Left colon (tissue), 2 donors: ENCODE measurements at regions not wholly inside any gene's neighbourhood (a gene's known extent, or its start where the extent isn't known, plus 50 kb on each side); places are given as distances from the start of the nearest gene placed in this dataset.
A peak's percentile ranks its signal among the peaks of the same experiment; 100 is the strongest.

Experiments used
- ATAC-seq: fragments of 200-7000 bp; cut with Tn5 transposase; one replicate; pipeline ENCODE4 v1.9.1; 2020; ENCODE audit warnings: mild to moderate bottlenecking, moderate library complexity
- DNase-seq, 2 donors: peaks; one replicate each; pipeline ENCODE4 v3.0.0-alpha.2; 2020
- intact Hi-C, 2 donors: fragments of 100-400 bp; cut with DNase I in 1 of 2; cut with micrococcal nuclease in 1 of 2; formaldehyde crosslinking; loops; one replicate each; pipeline versions ENCODE4 v1.11.2 to v1.14.0; 2022; cut with DNase I, micrococcal nuclease
- donor health status: DM: no; HTN: no; CAD: no.
- donor health status: DM: yes; HTN: yes; CAD: no.

DNA sequence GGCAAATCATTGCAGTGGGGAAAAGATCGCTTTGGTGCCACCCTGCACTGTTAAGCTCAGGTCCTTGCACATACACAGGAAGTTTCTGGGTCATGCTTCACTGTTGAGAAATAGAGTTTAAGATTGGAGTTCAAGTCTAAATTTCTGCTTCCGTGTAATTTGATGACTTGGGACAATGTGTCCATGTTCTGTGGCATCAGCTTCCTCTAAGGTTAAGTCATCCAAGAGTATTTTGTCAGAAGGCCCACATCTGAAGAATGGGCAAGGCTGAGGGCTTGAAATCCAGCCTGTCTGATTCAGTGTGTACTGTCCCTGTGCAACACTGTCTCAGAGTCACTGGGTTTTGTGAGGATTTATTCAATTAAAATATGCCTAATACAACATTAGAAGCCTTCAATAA, 880.7 kb downstream of the SUCLG1 start:
- no peak for ATAC-seq
- intact Hi-C loops, result no loop called here

GRCh38 chr2:83574614-83575013, 884.5 kb downstream of the SUCLG1 start:
- intact Hi-C loops, result no loop called here
- DNase-seq (no peak), ATAC-seq (no peak)

More for the DNA sequence above, 880.7 kb downstream of the SUCLG1 start:
- DNase-seq, result no peak

GRCh38 chr2:83573060-83573459, 886.0 kb downstream of the SUCLG1 start:
- no peak for ATAC-seq
- DNase-seq, result no peak
- intact Hi-C loops, result no loop called here

DNA sequence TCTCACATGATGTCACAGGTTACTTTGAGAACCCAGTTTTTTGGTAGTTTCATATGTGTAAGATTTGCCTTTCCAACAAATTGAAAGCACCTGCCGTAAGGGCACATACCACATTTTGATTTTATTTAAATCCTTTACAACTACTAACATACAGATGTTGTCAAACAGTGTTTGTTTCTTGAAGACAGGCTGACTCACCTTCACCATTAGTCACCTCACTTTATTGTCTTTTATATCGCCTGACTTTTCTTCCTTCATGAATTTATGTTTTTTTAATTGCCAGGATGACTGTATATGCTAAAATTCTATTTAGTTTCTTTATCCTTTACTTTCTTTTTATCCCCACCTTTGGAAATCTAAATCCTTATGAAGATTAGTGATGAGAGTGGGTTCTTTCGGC, 886.7 kb downstream of the SUCLG1 start:
- ATAC-seq, result no peak
- intact Hi-C loops, result no loop called here
- DNase-seq, result no peak

- ATAC-seq, result no peak
- intact Hi-C loops, result no loop called here
Measured at GRCh38 chr2:83567551-83567950, 891.5 kb downstream of the SUCLG1 start.

GRCh38 chr2:83565626-83566025, 893.5 kb downstream of the SUCLG1 start:
- intact Hi-C loops, result no loop called here
- no peak for DNase-seq
- no peak for ATAC-seq

More at GRCh38 chr2:83567551-83567950, 891.5 kb downstream of the SUCLG1 start:
- no peak for DNase-seq

DNA sequence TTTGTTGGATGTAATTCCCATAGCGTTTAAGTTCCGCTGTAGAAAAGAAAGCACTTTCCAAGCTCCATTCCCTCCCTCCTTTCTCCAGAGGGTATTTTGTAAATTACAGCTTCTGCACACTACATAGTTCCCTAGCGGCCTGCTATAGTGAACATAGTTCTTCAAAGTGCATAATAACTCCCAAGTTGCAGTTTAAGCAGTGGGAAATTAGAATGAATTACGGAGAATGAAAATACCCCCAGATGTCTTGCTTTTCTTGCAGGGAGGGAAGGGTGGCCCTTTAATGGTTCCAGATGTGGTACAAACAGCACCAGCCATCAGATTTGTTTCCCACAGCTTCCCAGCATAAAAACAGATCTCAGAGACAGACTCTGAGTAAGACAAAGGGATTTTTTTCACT, 893.9 kb downstream of the SUCLG1 start:
- intact Hi-C loops, result no loop called here
- DNase-seq, result no peak
- ATAC-seq, result no peak

- intact Hi-C loops, result no loop called here
- ATAC-seq, result no peak
- DNase-seq, result no peak
Measured at GRCh38 chr2:83561592-83561991, 897.5 kb downstream of the SUCLG1 start.

DNA sequence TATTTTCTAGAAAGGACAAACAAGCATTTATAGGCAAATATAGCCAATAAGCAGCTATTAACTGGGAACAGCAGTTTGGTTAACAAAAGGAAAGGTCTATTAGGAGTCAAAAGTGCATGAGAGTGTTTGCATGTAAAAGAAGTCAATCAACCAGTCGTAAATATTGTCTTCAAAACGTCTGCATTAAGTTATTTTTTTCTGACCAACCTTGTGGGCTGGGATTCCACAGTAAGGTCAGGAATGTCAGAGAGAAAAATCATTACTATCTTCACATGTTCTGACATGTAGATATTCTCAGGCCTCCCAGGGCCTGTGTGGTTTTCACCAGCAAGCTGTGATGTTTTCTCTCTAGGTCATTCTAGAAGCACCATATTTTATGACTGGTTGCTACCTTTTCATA, 922.5 kb downstream of the SUCLG1 start:
- intact Hi-C loops, result no loop called here
- DNase-seq (no peak), ATAC-seq (no peak)

DNA sequence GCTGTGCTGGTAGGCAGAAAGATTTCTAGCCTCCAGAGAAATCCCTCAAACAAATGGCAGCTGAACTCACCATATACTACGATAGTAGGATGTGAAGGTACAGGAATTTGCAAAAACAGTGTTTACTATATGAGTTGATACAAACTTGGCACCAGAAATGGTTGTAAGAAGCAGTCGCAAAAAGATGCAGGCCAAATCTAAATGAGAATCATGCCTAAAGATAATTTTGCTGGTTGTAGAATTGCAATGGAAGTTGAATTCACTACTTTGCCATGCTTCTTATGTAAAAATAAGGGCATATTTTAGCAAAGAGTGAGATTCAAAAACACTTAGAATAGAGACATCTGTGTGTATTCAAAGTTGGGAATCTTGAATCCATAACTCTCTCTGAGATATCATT, 924.7 kb downstream of the SUCLG1 start:
- ATAC-seq (no peak), DNase-seq (no peak)
- intact Hi-C loops, result no loop called here

DNA sequence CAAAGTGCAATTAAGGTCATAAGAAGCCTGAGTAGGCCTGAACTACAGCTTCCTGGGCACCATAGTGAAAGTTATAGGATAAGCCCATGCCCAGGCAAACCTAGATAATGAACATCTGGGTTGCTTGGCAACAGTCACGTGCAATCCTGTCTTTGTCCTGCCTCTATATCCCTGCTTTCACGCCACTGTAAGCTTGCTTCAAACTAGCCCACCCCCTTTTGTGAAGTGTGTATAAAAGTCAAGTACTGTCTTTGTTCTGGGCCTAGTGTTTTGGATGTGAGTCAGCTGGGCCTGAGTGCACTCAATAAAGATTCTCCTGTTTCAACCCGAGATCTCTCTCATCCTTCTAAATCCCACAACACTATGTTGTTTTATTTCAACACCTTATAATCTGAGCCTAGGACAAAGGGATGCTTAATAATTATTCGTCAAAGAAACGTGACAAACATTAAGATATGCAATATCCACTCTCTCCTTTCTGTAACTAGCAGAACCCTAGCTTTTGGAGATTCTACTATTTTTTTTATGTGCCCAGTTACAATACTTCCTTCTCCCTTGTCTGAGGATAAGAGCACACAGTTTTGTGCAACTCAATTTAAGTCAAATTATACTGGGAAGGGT, 927.8 kb downstream of the SUCLG1 start:
- DNase-seq (no peak), ATAC-seq (no peak)
- intact Hi-C loops, result no loop called here

DNA sequence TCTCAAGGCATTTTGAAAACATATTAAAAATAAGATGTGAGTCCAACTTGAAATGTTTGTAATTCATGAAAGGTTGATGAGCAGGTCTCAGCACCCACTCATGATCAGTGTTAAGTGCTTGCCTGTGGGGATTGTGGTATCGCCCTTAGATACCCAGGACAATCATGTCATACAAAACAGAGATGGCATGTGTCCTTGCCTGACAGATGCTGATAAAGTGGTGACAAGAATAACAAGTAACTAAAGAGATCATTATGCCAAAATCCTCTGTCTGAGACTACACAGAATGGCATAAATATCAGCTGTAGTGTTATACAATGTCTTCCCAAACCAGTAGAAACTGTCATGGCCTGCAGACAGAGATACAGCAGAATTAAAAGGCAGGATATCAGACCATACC, 930.3 kb downstream of the SUCLG1 start:
- intact Hi-C loops, result no loop called here
- ATAC-seq, result no peak
- DNase-seq, result no peak

DNA sequence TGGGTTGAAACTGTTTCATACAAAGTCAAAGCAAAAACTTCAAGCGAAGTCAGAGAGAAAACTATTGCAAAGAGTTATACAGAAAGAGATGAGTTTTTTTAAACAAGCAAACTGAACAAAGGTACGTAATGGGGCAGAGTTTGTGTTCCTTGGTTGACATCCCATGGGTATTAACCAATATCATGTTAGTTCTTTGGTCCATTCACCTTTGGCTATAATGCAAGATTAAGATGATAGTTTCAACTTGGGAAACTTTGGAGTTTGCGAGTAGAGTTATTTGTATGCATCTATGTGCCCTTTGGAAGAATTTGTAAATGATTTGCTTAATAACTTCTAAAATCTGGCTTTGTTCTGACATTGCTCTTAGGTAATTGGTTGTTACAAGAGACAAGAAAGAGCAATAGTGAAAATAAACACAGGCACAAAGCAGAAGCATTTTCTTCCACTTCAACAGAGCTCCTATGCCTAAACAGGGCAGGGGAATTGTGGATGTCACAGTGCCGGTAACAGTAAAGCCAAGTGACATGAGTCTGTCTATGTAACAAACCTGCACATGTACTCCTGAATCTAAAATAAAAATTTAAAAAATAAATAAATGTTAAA, 936.1 kb downstream of the SUCLG1 start:
- no peak for DNase-seq
- intact Hi-C loops, result no loop called here
- no peak for ATAC-seq

DNA sequence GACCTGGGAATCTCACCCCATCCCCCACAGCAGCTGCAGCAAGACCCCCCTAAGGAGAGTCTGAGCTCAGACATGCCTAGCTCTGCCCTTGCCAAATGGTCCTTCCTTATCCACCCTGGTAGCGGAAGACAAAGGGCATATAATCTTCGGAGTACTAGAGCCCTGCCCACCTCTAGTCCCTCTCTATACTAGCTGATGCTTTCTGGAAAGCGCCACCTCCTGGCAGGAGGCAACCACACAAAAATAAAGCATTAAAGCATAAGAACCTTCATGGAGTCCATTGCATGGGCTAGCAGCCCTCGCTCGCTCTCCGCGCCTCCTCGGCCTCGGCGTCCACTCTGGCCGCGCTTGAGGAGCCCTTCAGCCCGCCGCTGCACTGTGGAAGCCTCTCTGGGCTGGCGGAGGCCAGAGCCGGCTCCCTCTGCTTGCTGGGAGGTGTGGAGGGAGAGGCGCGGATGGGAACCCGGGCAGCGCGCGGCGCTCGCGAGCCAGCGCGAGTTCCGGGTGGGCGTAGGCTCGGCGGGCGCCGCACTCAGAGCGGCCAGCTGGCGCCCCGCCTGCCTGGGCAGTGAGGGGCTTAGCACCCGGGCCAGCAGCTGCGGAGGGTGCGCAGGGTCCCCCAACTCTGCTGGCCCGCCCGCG, 941.2 kb downstream of the SUCLG1 start:
- ATAC-seq, result no peak
- intact Hi-C loops, result no loop called here
- no peak for DNase-seq

DNA sequence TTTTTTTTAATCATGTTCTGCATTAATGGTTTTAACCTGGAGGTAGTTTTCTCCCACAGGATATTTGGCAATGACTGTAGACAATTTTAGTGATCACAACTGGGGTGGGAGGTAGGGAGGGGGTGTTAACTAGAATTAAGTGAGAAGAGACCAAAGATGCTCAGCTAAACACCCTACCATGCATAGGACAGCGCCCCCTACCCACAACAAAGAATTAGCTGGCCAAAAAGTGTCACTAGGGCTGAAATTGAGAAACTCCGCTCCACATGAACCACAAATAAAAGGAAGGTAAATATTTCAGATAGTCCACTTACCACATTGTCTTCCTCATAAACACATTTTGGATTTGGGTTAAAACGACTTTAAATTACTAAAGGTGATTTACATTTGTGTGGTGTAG, 942.6 kb downstream of the SUCLG1 start:
- ATAC-seq, result no peak
- no peak for DNase-seq
- intact Hi-C loops, result no loop called here

DNA sequence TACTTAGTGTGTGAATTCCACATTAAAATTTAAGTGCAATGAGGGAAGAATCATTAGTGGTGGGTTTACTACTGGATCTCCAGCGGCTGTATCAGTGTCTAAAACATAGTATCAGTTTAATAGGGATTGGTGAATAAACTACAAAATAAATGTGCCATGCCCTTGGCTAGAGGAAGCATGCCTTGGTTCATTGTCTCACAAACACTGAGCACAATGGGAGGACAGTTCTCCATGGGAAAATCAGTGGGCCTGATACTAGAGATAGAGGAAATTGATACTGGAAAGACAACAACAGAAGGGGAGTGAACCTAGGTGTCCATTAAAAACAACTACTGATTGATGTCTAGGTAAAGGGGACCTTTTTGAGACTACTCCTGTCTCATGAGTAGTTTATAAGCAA, 971.6 kb downstream of the SUCLG1 start:
- intact Hi-C loops, result no loop called here
- DNase-seq (no peak), ATAC-seq (no peak)

DNA sequence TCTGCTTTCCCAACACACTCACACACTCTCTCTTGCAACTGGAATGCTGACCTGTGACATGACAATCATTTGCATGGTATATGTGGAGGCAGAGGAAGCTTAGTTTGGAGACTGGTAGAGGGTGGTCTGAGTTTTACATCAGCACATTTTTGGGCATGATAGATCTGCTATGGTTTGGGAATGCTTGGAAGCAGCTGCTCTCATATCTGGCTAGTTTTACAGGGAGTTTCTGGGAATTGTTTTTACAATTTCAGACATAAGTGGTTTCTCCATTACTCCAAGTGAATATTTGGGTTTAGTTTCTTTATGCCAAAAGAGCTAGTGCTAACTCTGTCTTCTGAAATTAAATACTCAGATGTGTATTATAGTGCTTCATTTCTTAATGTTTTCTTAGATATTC, 977.6 kb downstream of the SUCLG1 start:
- ATAC-seq, result no peak
- DNase-seq, result no peak

DNA sequence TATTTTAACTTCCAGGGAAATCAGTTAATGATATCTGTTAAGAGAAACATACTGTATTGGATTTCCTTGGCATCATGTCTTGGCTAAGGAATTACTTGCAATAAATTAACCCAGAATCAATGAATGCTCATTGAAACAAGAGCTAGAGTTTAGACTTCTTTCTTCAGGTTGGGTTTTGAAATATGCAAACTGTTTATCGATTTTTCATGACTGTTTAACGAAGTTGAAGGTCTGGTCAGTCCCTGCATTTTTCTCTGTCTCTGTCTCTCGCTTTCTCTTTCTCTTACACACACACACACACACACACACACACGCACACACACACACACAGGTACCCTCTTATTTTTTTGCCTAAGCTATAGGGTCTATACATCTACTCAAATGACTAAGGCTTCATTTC, 981.0 kb downstream of the SUCLG1 start:
- DNase-seq (no peak), ATAC-seq (no peak)
- intact Hi-C loops, result no loop called here

More for the DNA sequence above, 977.6 kb downstream of the SUCLG1 start:
- intact Hi-C loops, result no loop called here

GRCh38 chr2:83475371-83475770, 983.7 kb downstream of the SUCLG1 start:
- intact Hi-C loops, result no loop called here
- ATAC-seq (no peak), DNase-seq (no peak)

DNA sequence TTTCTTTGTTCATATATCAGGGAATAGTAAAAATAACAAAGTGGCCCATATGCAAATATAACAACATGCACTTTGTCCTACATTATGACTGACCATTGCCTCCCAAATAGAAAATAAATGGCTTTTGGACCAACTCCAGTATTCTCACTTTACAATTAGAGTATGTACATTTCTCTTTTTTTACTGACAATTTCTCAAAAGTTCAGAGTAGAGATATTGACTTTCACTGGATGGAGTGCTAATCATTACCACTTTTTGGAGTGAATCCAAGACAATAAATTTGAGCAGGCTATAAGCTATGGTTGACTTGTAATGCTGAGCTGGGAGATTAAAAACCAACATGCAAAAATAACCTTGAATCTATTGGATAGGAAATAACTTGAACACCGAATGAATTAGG, 987.4 kb downstream of the SUCLG1 start:
- intact Hi-C loops, result no loop called here
- ATAC-seq (peak; percentile 56), DNase-seq (no peak)

- intact Hi-C loops, result no loop called here
- DNase-seq (no peak), ATAC-seq (no peak)
Measured at GRCh38 chr2:83470928-83471327, 988.2 kb downstream of the SUCLG1 start.
